GM13976 (cell line): ENCODE measurements at regions not wholly inside any gene's neighbourhood (a gene's known extent, or its start where the extent isn't known, plus 50 kb on each side); places are given as distances from the start of the nearest gene placed in this dataset.
A peak's percentile ranks its signal among the peaks of the same experiment; 100 is the strongest.

Experiments used
- DNase-seq: peaks from one replicate; pipeline ENCODE4 v3.0.0; 2012; ENCODE audit warnings: low spot score
- CTCF ChIP-seq: IDR thresholded peaks from 2 replicates; pipeline ENCODE4 v1.5.1; 2012; ENCODE audit warnings: borderline replicate concordance, mild to moderate bottlenecking; ENCODE audit not compliant: insufficient read depth; ENCODE audit errors: extremely low read depth, missing control alignments, control extremely low read depth
- in situ Hi-C: fragments of 300-500 bp; cut with MboI; formaldehyde crosslinking; loops from one replicate; pipeline ENCODE4 v1.12.0; 2022; ENCODE audit warnings: low sequenced_read_pairs, mixed read lengths, inconsistent platforms; ENCODE audit not compliant: unreplicated experiment

GRCh38 chr5:143682929-143683386 lies 129.0 kb upstream of the HMHB1 start:
- in situ Hi-C loops, result no loop called here
- DNase-seq, result no peak
- TF ChIP-seq CTCF, result no peak

DNA sequence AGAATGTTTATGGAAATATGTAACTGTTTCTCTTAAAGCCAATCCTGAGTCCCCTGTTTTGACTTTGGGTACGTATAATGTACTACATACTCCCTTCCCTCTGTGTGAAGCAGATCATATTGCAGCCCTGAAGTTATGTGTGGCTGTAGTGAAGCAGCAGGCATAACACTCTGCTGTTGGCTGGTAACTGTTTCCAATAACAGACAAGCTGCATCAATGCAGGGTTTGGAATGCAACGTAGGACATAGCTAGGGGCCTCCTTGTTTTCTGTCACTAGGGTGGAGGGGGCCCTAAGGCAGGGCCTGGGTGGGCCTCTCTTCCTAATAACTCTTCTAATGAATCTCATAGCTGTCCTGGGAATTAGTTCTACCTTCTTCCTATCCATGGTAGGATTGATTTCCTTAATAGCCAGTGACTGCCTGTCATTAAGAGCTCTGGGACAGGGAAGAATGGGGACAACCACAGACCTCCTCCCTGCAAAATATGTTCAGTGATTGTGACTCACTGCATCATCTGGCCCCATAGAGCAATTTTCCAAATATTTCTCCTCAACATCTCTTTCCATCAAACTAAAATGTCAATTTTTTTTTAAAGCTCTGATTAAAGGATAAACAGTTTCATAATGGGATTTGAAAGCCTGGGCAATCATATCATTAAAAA lies 129.6 kb upstream of the HMHB1 start:
- in situ Hi-C loops, result no loop called here
- no peak for TF ChIP-seq CTCF
- DNase-seq, result no peak

DNA sequence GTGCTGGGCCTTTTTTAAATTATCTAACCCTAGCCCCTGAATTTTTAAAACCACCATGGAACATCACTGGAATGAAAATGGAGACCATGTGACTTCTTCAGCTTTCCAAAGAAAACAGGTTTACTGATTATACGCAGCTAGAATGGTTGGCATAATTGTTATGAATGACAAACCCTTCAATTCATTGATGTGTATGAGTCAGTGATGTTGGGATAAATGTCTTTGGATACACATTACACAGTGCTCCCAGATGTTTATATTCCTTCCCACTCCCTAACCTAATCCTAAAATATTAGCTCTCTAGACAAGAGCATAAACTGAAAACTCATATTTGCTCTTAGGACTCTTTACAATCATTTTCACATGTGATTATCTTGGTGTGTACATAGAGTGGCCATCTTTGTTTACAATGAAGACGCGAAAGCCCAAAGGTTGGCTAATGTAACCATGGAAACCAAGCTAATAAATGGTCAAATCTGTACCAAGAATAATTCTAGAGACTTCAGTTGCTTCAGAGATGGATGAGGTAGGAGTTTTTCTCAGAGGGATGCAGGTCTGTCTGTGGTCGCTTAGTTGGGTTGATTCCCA lies 131.2 kb upstream of the HMHB1 start:
- no peak for TF ChIP-seq CTCF
- no peak for DNase-seq
- in situ Hi-C loops, result no loop called here

DNA sequence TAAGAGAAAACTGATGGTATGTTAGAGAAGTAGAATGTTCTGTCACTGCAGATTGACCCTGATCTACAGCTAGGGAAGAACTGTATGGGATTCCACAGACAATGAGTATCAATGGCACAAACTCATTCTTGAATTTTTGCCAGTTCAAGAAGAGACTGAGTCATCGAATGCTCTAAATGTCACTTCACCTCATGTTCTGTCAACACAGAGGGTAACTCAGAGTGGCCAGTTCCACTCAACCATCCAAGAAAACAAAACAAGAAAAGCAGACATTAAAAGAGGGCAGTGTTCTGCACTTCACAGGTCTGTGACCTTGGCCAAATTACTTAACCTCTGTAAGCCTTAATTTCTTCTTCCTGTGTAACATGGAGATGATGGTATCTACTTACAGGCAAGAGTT lies 132.2 kb upstream of the HMHB1 start:
- no peak for DNase-seq
- no peak for TF ChIP-seq CTCF

GRCh38 chr5:143678148-143678905 lies 133.6 kb upstream of the HMHB1 start:
- no peak for TF ChIP-seq CTCF
- in situ Hi-C loops, result no loop called here
- DNase-seq, result peak; percentile 3

More for the DNA sequence above, 132.2 kb upstream of the HMHB1 start:
- in situ Hi-C loops, result no loop called here

DNA sequence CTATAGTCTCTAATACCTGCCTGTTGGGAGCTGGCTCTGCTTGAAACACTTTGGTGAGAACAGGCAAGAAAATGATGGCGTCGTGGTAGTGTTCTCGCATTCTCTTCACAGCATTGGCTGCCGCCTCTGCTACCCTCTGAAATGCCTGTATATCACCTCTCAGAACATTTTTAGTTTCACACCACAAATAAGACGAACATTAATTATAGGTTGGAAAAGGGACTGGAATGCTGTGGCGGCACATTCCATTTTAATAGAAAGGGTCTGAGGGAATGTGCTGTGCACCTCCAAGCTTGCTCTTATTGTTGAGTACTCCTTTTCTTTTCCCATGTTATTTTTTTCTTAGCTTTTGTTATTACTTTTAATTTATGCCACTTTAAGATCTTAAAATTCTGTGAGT lies 134.6 kb upstream of the HMHB1 start:
- no peak for DNase-seq
- in situ Hi-C loops, result no loop called here
- no peak for TF ChIP-seq CTCF
